ENCODE measurements at regions not wholly inside any gene's neighbourhood (a gene's known extent, or its start where the extent isn't known, plus 50 kb on each side); places are given as distances from the start of the nearest gene placed in this dataset.
"Not testable (repeated sequence)": the region's sequence is repeated elsewhere in the genome, so short reads cannot be mapped to it uniquely, and the experiment has no call there.

DNA sequence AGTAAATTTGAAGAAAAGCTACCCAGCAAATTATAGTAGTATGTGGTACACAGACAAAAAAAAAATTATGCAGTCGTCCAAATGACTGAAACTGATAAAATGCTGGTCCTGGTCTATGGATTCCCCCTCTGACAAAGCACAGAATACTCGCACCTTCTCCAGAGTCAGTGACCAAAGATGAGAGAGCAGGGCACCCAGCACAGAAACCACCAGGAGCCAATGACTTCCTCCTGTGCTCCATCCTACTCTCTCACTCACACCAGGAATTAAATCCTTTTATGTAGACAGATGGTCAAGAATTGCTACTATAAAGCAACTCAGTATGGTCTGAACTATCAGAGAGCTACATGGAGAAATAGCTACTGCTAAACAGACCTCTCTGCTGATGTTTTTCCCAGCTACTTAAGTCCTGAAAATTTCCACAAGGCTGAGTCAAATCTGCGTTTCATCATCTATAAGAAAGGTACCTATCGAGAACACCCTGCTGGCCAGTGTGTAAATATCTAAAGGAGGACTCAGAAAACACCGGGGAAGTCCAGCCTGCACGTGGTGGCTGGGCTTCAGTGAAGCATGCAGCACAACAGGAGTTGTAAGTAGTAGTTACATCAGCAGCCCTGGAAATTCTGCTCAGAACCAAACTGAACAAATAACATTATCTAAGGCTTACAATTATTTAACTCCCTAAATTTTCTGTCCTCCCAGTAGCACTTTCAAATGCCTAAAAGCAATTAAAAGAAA is 118.1 kb upstream of the OR4F16 start:
- TF ChIP-seq, protein P1, sequence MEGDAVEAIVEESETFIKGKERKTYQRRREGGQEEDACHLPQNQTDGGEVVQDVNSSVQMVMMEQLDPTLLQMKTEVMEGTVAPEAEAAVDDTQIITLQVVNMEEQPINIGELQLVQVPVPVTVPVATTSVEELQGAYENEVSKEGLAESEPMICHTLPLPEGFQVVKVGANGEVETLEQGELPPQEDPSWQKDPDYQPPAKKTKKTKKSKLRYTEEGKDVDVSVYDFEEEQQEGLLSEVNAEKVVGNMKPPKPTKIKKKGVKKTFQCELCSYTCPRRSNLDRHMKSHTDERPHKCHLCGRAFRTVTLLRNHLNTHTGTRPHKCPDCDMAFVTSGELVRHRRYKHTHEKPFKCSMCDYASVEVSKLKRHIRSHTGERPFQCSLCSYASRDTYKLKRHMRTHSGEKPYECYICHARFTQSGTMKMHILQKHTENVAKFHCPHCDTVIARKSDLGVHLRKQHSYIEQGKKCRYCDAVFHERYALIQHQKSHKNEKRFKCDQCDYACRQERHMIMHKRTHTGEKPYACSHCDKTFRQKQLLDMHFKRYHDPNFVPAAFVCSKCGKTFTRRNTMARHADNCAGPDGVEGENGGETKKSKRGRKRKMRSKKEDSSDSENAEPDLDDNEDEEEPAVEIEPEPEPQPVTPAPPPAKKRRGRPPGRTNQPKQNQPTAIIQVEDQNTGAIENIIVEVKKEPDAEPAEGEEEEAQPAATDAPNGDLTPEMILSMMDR (IDR thresholded peaks at IDR 0.05), result not testable (repeated sequence)
- not testable (repeated sequence) for TF ChIP-seq MXI1 (IDR thresholded peaks at IDR 0.05; ENCODE audit: low read depth, low read length); RCOR1 (IDR thresholded peaks at IDR 0.05; ENCODE audit: low read length); FOXJ3 (CRISPR knock-in tag; IDR thresholded peaks at IDR 0.05); JUND (IDR thresholded peaks at IDR 0.05)
- TF ChIP-seq, protein P2, sequence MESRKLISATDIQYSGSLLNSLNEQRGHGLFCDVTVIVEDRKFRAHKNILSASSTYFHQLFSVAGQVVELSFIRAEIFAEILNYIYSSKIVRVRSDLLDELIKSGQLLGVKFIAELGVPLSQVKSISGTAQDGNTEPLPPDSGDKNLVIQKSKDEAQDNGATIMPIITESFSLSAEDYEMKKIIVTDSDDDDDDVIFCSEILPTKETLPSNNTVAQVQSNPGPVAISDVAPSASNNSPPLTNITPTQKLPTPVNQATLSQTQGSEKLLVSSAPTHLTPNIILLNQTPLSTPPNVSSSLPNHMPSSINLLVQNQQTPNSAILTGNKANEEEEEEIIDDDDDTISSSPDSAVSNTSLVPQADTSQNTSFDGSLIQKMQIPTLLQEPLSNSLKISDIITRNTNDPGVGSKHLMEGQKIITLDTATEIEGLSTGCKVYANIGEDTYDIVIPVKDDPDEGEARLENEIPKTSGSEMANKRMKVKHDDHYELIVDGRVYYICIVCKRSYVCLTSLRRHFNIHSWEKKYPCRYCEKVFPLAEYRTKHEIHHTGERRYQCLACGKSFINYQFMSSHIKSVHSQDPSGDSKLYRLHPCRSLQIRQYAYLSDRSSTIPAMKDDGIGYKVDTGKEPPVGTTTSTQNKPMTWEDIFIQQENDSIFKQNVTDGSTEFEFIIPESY (IDR thresholded peaks at IDR 0.05; ENCODE audit: borderline replicate concordance, low read depth), result not testable (repeated sequence)
- TF ChIP-seq, protein P3, sequence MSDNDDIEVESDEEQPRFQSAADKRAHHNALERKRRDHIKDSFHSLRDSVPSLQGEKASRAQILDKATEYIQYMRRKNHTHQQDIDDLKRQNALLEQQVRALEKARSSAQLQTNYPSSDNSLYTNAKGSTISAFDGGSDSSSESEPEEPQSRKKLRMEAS (IDR thresholded peaks at IDR 0.05; ENCODE audit: low read depth), result not testable (repeated sequence)

Measured in SK-N-SH (cell line).